ENCODE measurements at regions not wholly inside any gene's neighbourhood (a gene's known extent, or its start where the extent isn't known, plus 50 kb on each side); places are given as distances from the start of the nearest gene placed in this dataset.

DNA sequence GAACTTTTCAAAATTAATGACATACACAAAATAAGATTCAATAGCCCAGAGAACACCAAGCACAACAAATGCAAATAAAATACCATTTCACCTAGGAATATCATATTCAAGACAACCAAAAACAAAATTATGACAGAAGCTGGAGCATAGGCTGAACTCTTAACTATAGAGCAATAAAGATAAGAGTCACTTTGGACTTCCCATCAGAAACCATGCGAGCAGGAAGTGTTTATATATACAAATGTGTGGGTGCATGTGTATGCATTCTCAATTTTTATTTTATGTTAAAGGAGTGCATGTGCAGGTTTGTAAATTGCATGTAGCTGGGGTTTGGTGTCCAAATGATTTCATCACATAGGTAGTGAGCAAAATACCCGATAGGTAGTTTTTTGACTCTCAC lies 291.6 kb downstream of the ARAP2 start:
- Histone ChIP-seq H3K27ac (no peak overlapping the region), H3K4me3 (no peak overlapping the region)
- no peak for DNase-seq (ENCODE audit: low spot score)
- TF ChIP-seq, protein P1, sequence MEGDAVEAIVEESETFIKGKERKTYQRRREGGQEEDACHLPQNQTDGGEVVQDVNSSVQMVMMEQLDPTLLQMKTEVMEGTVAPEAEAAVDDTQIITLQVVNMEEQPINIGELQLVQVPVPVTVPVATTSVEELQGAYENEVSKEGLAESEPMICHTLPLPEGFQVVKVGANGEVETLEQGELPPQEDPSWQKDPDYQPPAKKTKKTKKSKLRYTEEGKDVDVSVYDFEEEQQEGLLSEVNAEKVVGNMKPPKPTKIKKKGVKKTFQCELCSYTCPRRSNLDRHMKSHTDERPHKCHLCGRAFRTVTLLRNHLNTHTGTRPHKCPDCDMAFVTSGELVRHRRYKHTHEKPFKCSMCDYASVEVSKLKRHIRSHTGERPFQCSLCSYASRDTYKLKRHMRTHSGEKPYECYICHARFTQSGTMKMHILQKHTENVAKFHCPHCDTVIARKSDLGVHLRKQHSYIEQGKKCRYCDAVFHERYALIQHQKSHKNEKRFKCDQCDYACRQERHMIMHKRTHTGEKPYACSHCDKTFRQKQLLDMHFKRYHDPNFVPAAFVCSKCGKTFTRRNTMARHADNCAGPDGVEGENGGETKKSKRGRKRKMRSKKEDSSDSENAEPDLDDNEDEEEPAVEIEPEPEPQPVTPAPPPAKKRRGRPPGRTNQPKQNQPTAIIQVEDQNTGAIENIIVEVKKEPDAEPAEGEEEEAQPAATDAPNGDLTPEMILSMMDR (IDR thresholded peaks at IDR 0.05) = no peak

DNA sequence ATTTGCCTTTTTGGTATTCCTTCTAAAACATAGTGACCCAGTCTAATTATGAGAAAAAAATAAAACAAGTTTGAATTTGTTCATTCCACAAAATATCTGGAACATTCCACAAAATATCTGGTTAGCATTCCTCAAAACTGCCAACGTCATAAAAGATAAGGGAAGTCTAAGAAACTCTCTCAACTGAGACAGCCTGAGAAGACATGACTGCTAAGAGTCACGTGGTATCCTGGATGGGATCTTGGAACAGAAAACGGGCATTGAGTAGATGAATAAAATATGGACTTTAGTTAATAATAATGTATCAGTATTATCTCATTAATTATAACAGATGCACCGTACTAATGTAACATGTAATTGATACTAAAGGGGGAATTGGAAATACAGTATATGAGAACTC lies 280.9 kb downstream of the ARAP2 start:
- Histone ChIP-seq H3K4me3 (no peak overlapping the region), H3K27ac (no peak overlapping the region)
- TF ChIP-seq, protein P1 (IDR thresholded peaks at IDR 0.05) = no peak
- DNase-seq (ENCODE audit: low spot score) = no peak

DNA sequence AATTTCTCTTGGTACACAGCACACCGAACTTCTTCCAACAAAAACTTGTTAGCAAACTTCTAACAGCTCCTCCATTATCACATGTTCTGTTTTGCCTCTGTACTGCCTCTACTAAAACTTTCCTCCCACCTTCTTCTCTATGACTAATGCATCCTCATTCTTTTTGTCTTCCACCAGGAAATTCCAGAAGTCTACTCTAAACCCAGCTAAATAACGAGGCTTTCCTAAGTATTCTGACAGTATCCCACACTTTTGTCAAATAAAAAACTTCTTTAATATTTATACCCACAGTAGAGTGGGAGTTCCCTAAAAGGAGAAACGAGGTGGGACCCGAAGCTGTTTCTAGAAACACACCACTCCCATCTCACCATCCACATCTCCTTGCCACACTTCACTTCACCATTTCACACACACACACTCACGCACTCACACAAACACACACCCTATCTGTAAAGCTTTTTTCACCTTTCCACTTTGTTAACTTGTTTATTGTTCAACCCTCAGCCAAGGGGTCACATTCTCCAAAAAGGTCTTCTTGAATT lies 280.3 kb downstream of the ARAP2 start:
- TF ChIP-seq, protein P1 (IDR thresholded peaks at IDR 0.05) = no peak
- DNase-seq (ENCODE audit: low spot score) = no peak
- no peak overlapping the region for H3K4me3 ChIP-seq
- H3K27ac ChIP-seq = no peak overlapping the region

DNA sequence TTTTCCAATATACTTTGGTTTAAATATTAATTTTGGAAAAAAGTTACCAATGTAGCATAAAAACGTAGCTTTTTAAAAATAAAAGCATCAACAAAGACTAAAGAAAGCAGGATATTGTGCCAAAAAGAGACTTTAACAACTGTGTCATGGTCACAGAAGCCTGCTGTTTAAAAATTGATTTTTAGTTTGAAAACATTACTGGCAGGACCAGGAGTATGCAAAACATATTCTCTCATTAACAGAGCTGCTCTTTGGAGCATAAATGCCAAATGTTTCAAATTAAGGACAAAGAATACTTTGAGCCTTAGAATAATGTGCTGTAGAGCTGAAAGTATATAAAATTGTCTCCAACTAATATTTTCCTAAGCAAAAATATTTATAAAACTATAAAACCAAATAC lies 279.0 kb downstream of the ARAP2 start:
- Histone ChIP-seq H3K4me3 (no peak overlapping the region), H3K27ac (no peak overlapping the region)
- TF ChIP-seq, protein P1 (IDR thresholded peaks at IDR 0.05) = no peak
- no peak for DNase-seq (ENCODE audit: low spot score)

DNA sequence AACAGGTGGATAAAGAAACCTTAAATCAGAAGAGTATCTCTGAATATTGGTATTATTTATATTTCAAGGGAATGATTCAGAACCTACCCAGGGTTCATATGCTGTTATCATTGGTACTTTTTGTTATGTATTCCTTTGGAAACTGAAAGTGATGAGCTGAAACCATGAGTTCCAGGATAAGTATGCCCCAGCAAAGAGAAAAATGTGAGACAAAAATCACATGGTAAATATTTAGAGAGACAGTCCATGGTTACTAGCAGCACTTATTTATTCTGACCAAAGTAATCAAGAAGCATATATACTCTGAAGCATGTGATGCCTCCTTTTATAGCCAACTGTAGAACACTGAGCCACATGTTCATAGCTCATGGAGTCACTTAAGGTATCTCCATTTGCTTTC lies 277.7 kb downstream of the ARAP2 start:
- H3K4me3 ChIP-seq = no peak overlapping the region
- no peak overlapping the region for H3K27ac ChIP-seq
- TF ChIP-seq, protein P1 (IDR thresholded peaks at IDR 0.05) = no peak
- no peak for DNase-seq (ENCODE audit: low spot score)

DNA sequence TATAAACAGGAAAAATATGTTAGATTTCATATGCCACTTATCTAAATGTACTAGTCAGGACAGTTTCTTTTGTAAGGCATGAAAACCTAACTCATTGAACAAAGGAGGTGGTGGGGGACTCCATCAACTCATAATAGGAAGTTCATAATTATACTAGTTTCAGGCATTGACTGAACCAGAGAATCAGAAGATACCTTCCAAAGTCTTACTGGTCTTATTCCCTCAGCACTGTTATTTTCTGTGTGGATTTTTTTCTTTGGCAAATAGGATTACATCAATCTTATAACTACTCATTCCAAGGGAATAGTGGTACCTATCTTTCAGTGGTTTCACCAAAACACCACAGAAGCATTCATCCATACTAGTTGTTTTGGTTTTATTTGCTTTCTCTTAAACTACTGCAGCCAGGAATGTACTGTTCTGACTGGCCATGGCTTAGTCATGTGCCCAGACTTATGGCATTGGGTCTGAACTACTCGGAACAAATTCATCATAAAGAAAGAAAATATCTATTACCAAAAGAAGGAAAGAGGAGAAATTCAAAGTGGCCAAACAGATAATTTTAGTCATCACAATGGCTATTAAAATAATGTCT lies 273.9 kb downstream of the ARAP2 start:
- no peak overlapping the region for H3K4me3 ChIP-seq
- TF ChIP-seq, protein P1 (IDR thresholded peaks at IDR 0.05) = no peak

DNA sequence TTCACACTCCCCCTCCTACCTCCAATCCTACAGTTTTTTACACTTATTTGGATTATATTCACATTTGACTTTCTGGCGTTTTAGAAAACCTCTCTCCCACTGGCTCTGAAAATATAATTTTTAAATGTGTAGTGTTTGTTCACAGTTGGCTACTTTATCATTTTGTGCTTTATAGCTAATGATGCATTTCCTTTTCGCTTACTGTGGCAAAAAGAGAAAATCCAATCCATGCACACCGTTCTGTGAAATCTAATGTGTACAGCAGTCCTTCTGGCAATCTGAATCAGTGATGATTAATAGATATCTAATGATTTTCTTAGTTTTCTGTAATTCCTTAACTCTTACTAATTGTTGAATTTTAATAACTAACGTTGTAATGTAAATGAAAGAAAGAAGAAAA lies 271.5 kb downstream of the ARAP2 start:
- TF ChIP-seq, protein P1 (IDR thresholded peaks at IDR 0.05) = no peak
- Histone ChIP-seq H3K4me3 (no peak overlapping the region), H3K27ac (no peak overlapping the region)
- DNase-seq (ENCODE audit: low spot score) = no peak

More for the DNA sequence above, 273.9 kb downstream of the ARAP2 start:
- no peak for DNase-seq (ENCODE audit: low spot score)
- H3K27ac ChIP-seq = no peak overlapping the region
